GM21381 (cell line): ENCODE measurements at regions not wholly inside any gene's neighbourhood (a gene's known extent, or its start where the extent isn't known, plus 50 kb on each side); places are given as distances from the start of the nearest gene placed in this dataset.

ENCODE experiments used
- ATAC-seq: cut with Tn5 transposase; IDR thresholded peaks from one replicate; pipeline ENCODE4 v1.9.1; 2021; ENCODE audit warnings: mild to moderate bottlenecking, moderate library complexity; ENCODE audit not compliant: unreplicated experiment

GRCh38 chr13:60282186-60282585 lies 114.8 kb upstream of the TDRD3 start:
- ATAC-seq: no peak

- ATAC-seq: no peak
Measured at GRCh38 chr13:60282708-60283107, 114.3 kb upstream of the TDRD3 start.

GRCh38 chr13:60286707-60287106 lies 110.3 kb upstream of the TDRD3 start:
- no peak for ATAC-seq

DNA sequence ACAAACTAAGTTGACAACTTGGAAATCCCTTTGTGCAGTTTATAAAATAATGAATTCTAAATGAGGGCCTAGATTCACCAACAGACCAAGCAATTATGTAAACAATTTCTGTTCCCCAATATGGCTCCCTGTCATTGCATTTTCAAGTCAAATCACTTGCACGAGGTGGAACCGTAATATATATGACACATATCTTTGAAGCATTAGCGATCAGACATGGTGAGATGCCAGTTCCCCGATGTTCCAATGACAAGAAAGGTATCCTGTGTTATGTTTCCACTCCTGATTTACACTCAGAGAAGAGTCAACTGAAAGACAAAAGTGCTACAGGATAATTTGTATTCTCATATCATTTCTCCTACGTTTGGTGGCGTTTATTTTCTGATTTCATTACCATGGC lies 108.5 kb upstream of the TDRD3 start:
- no peak for ATAC-seq

GRCh38 chr13:60303166-60303565 lies 93.9 kb upstream of the TDRD3 start:
- no peak for ATAC-seq

DNA sequence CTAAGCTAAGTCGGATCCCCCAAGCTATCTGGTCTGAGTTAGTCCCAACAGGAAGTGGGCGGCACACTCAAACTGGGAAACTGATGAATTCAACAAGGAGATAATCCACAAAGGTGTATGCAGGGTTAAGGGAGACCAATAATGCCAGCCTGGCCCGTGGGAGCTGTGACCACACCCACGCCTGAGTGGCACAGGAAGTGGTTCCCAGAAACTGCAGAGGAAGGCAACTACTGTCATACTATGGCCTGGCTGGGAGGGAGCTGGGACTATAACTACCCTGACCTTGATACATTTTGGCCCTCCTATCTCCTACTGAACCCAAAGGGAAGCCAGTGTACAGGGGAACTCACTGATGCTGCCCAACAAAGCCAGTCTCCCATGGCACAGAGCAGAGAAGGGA lies 85.5 kb upstream of the TDRD3 start:
- no peak for ATAC-seq

DNA sequence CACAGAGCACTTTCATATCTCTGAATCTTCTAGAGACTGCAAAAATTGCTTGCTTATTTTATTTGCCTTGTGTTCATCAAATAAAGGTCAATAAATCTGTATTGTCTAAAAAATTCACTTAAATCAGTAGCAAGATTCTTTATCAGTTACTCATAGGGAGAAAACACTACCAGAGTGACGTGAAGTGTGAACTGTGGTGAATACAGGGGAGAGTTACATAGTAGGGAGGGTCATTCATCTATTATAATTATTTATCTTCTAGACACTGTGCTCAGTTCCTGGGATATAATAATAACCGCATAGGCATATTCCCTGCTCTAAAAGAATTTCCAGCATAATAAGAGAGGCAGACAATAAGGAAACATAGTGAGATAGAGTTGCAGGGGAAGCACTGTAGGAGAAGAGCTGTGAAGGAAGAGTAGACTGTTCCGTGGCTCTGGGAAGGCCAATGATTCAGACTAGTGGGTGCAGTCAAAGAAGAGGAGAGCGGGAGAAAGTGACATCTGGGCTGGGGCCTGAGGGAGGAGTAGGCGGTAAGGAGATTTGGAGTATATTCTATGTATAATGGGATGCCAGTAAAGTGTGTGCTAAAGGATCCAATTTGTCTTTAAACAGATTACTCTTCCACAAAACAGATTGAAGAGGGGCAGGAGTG lies 84.0 kb upstream of the TDRD3 start:
- no peak for ATAC-seq

DNA sequence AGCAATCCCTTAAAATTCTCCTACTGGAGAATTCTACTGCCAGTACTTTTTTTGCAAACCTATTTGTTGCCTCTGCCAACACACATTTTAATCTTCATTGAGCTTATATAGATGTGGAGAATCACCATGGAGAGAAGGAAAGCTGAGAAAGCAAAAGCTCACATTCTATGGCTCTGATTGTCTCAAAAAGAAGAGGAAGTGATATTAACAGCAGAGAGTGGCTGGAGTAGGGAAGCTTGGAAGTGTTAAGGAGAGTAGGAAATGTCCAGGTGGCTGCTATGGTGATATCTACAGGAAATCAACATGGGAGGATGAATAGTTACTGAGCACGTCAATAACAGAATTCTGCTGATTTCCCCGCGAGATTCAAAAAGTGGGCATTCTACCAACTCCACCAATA lies 78.8 kb upstream of the TDRD3 start:
- ATAC-seq: no peak

- no peak for ATAC-seq
Measured at GRCh38 chr13:60324131-60324530, 72.9 kb upstream of the TDRD3 start.

DNA sequence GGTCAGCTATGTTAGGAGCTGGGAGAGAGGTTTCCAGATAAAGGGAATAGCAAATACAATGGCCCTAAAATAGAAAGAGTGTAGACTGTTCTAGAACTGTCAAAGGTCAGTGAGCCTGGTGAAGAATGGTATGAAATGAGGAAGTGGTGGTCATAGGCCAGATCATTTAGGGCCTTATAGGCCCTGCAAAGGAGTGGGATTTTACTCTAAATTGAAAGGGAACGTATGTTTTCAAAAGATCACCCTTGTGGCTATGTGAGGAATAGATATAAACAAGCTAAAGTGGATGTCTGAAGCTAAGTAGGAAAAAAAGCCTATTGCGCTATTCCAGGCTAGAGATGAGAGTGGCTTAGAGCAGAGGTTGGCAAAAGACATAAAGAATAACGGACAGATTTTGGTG lies 70.7 kb upstream of the TDRD3 start:
- no peak for ATAC-seq

- ATAC-seq: no peak
Measured at GRCh38 chr13:60327511-60327910, 69.5 kb upstream of the TDRD3 start.

DNA sequence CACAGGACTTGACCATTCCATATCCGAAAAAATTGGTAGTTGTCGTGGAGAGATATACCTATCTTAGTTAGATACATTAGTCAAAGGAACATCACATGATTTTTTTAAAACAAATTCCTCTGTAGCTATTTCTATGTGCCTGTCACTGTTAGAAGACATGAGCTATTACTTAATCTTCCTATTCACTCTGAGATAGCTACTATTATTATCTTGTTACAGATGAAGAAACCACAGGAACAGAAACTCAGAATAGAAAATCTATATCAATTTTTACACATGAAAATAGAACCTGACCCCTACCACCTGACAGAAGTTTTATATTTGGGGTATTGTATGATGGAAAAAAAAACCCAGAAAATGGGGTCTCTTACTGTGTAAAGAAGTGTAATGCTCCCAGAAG lies 68.9 kb upstream of the TDRD3 start:
- ATAC-seq: no peak

GRCh38 chr13:60329221-60329923 lies 67.6 kb upstream of the TDRD3 start:
- ATAC-seq: peak; percentile 79

- ATAC-seq: no peak
Measured at GRCh38 chr13:60331249-60332012, 65.6 kb upstream of the TDRD3 start.

GRCh38 chr13:60332682-60333081 lies 64.3 kb upstream of the TDRD3 start:
- no peak for ATAC-seq

- ATAC-seq: no peak
Measured at GRCh38 chr13:60334310-60334709, 62.7 kb upstream of the TDRD3 start.

GRCh38 chr13:60335531-60335930 lies 61.5 kb upstream of the TDRD3 start:
- ATAC-seq: no peak

GRCh38 chr13:60338754-60339153 lies 58.3 kb upstream of the TDRD3 start:
- no peak for ATAC-seq

DNA sequence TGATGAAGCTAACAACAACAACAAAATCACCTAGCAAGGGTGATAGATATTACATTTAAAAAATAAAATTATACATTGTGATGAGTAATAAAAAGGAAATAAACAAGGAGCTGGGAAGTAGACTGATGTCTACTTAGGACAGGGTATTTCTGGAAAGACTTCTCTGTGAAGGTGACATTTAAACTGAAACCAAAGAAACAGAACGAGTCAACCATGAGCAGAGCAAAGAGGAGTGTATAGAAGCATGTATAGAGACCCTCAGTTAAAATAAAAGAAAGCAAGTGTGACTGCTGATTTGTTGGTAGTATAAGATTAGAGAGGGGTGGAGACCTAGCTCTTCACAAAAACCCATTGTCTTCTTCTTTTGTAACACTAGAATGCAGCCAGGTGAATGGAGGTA lies 53.0 kb upstream of the TDRD3 start:
- ATAC-seq: no peak

DNA sequence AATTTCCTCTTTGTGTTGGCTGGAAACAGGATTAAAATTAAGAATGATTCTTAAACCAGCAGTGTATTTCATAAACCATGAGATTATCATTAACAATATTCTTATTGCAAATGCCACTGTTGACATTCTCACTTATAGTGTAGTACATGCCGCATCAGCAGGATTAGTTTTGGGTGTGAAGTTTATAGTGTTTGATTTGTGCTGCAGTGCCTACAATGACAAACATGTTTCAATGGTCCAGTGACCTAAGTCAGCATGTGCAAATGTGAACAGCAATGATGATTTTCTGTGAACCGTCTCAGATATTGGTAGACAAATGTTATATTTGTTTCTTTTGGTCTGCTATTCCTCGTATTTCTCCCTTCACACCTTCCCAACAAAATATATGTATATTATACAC lies 49.8 kb upstream of the TDRD3 start:
- ATAC-seq: no peak
